Breast epithelium (tissue), 4 donors: ENCODE measurements at regions not wholly inside any gene's neighbourhood (a gene's known extent, or its start where the extent isn't known, plus 50 kb on each side); places are given as distances from the start of the nearest gene placed in this dataset.
A peak's percentile ranks its signal among the peaks of the same experiment; 100 is the strongest.

Experiments
- DNase-seq, 2 donors: peaks; one replicate each; pipeline ENCODE4 v3.0.0-alpha.2; 2019; ENCODE audit warnings: low spot score in 2 of 2
- H3K27ac ChIP-seq, 2 donors: fragments of 200-600 bp; sonication (generic) in 1 of 2; one replicate each; pipeline ENCODE4 v1.5.1; 2016 to 2019; ENCODE audit warnings: mild to moderate bottlenecking in 1 of 2
- H3K27me3 ChIP-seq, 2 donors: fragments of 200-600 bp; sonication (generic) in 1 of 2; one replicate each; pipeline versions ENCODE4 v1.5.1 to v1.6.0; 2017 to 2019; ENCODE audit warnings: control low read depth in 1 of 2, mild to moderate bottlenecking in 1 of 2
- H3K36me3 ChIP-seq: fragments of 200-600 bp; one replicate; pipeline ENCODE4 v1.5.1; 2019
- H3K4me1 ChIP-seq, 2 donors: fragments of 200-600 bp; sonication (generic); one replicate each; pipeline ENCODE4 v1.5.1; 2016 to 2019; ENCODE audit warnings: control low read depth in 1 of 2
- H3K4me3 ChIP-seq, 3 donors: fragments of 200-600 bp; sonication (generic); 1 replicate in 2 of 3; 2 replicates in 1 of 3; pipeline ENCODE4 v1.5.1; 2016 to 2019; ENCODE audit warnings: mild to moderate bottlenecking in 3 of 3, moderate library complexity in 2 of 3
- H3K9me3 ChIP-seq, 2 donors: fragments of 200-600 bp; sonication (generic) in 1 of 2; one replicate each; pipeline ENCODE4 v1.5.1; 2016 to 2019; ENCODE audit warnings: control low read depth in 1 of 2
- CTCF ChIP-seq, 3 donors: fragments of 450-650 bp; IDR thresholded peaks; one replicate each; pipeline ENCODE4 v1.5.1; 2016 to 2017; ENCODE audit warnings: antibody characterized with exemption in 3 of 3, mild to moderate bottlenecking in 3 of 3, moderate library complexity in 3 of 3
- POLR2A ChIP-seq: fragments of 450-650 bp; IDR thresholded peaks from one replicate; pipeline ENCODE4 v1.6.1; 2016; ENCODE audit warnings: antibody characterized with exemption, mild to moderate bottlenecking, moderate library complexity
- POLR2AphosphoS5 ChIP-seq, 3 donors: sonication (generic); formaldehyde crosslinking; IDR thresholded peaks; one replicate each; pipeline ENCODE4 v1.6.1; 2017; ENCODE audit warnings: antibody characterized with exemption in 3 of 3
- intact Hi-C: fragments of 100-400 bp; cut with DNase I; formaldehyde crosslinking; loops from one replicate; pipeline ENCODE4 v1.15.1; 2023; ENCODE audit warnings: low total_unique reads

GRCh38 chr2:71932037-71932779, 215.5 kb downstream of the CYP26B1 start:
- H3K36me3 ChIP-seq = no peaks in the 10 kb centered on the region
- no peak for DNase-seq
- intact Hi-C loops = no loop called here
- TF ChIP-seq CTCF (IDR thresholded peaks at IDR 0.05) (no peak), POLR2AphosphoS5 (IDR thresholded peaks at IDR 0.05) (no peak), POLR2A (no peak)
- no peak overlapping the region for H3K27ac ChIP-seq
- no peaks in the 10 kb centered on the region for H3K9me3 ChIP-seq
- no peaks in the 10 kb centered on the region for H3K4me1 ChIP-seq
- H3K27me3 ChIP-seq = no peaks in the 10 kb centered on the region
- no peak overlapping the region for H3K4me3 ChIP-seq

- Histone ChIP-seq H3K27me3 (no peaks in the 10 kb centered on the region), H3K4me1 (no peaks in the 10 kb centered on the region), H3K4me3 (no peak overlapping the region), H3K36me3 (no peaks in the 10 kb centered on the region), H3K27ac (no peak overlapping the region), H3K9me3 (no peaks in the 10 kb centered on the region)
- intact Hi-C loops = no loop called here
- peak in 1 of 2 donors; percentile 78 for DNase-seq
- TF ChIP-seq POLR2A = no peak
- TF ChIP-seq CTCF (IDR thresholded peaks at IDR 0.05) = no peak
- no peak for TF ChIP-seq POLR2AphosphoS5 (IDR thresholded peaks at IDR 0.05)
Observed at GRCh38 chr2:71930049-71930681, 217.5 kb downstream of the CYP26B1 start.

GRCh38 chr2:71929482-71929772, 218.2 kb downstream of the CYP26B1 start:
- H3K36me3 ChIP-seq = no peaks in the 10 kb centered on the region
- TF ChIP-seq POLR2A (no peak), CTCF (IDR thresholded peaks at IDR 0.05) (no peak), POLR2AphosphoS5 (IDR thresholded peaks at IDR 0.05) (no peak)
- H3K9me3 ChIP-seq = no peaks in the 10 kb centered on the region
- H3K4me1 ChIP-seq = no peaks in the 10 kb centered on the region
- no peak overlapping the region for H3K4me3 ChIP-seq
- no peak overlapping the region for H3K27ac ChIP-seq
- H3K27me3 ChIP-seq = no peaks in the 10 kb centered on the region
- DNase-seq = no peak
- intact Hi-C loops = loop anchor here (10.0 kb wide), 1 partner anchor 215 kb away; the partner anchor contains the start of gene CYP26B1

GRCh38 chr2:71928734-71929481, 218.8 kb downstream of the CYP26B1 start:
- intact Hi-C loops = loop anchor here (10.0 kb wide), 1 partner anchor 216 kb away; the partner anchor contains the start of gene CYP26B1
- TF ChIP-seq POLR2AphosphoS5 (IDR thresholded peaks at IDR 0.05) (no peak), POLR2A (no peak), CTCF (IDR thresholded peaks at IDR 0.05) (no peak)
- Histone ChIP-seq H3K4me3 (no peak overlapping the region), H3K36me3 (no peaks in the 10 kb centered on the region), H3K4me1 (no peaks in the 10 kb centered on the region), H3K27me3 (no peaks in the 10 kb centered on the region), H3K9me3 (no peaks in the 10 kb centered on the region), H3K27ac (no peak overlapping the region)
- DNase-seq = no peak
